RWPE2 (cell line): ENCODE measurements at regions not wholly inside any gene's neighbourhood (a gene's known extent, or its start where the extent isn't known, plus 50 kb on each side); places are given as distances from the start of the nearest gene placed in this dataset.

Experiments
- ATAC-seq: fragments of 200-7000 bp; cut with Tn5 transposase; 3 replicates; pipeline ENCODE4 v1.9.1; 2021; ENCODE audit warnings: low read depth
- DNase-seq: peaks from one replicate; pipeline ENCODE4 v3.0.0-alpha.2; 2020; ENCODE audit warnings: low spot score
- H3K27ac ChIP-seq: fragments of 450-650 bp; 2 replicates; pipeline ENCODE4 v1.5.1; 2017; ENCODE audit warnings: mild to moderate bottlenecking; ENCODE audit not compliant: poor library complexity, severe bottlenecking
- H3K27me3 ChIP-seq: fragments of 250-450 bp; sonication (Bioruptor Pico); 2 replicates; pipeline ENCODE4 v1.5.1; 2021; ENCODE audit warnings: mild to moderate bottlenecking, moderate library complexity; ENCODE audit not compliant: insufficient read depth, poor library complexity, severe bottlenecking
- H3K36me3 ChIP-seq: fragments of 250-450 bp; sonication (Bioruptor Pico); 2 replicates; pipeline ENCODE4 v1.5.1; 2020; ENCODE audit warnings: low read depth, mild to moderate bottlenecking, moderate library complexity
- H3K4me1 ChIP-seq: fragments of 250-450 bp; sonication (Bioruptor Pico); 2 replicates; pipeline ENCODE4 v1.5.1; 2021; ENCODE audit warnings: mild to moderate bottlenecking, moderate library complexity; ENCODE audit not compliant: insufficient read depth, poor library complexity, severe bottlenecking
- H3K4me3 ChIP-seq: fragments of 250-450 bp; sonication (Bioruptor Pico); 2 replicates; pipeline ENCODE4 v1.5.1; 2021; ENCODE audit warnings: mild to moderate bottlenecking, moderate library complexity; ENCODE audit not compliant: severe bottlenecking
- H3K9me3 ChIP-seq: fragments of 250-450 bp; sonication (Bioruptor Pico); 2 replicates; pipeline ENCODE4 v1.5.1; 2021; ENCODE audit warnings: mild to moderate bottlenecking, moderate library complexity; ENCODE audit not compliant: severe bottlenecking
- CTCF ChIP-seq: fragments of 450-650 bp; IDR thresholded peaks from one replicate; pipeline ENCODE4 v1.5.1; 2017; ENCODE audit warnings: mild to moderate bottlenecking, moderate library complexity; ENCODE audit not compliant: poor library complexity, severe bottlenecking

GRCh38 chr5:87785554-87786335 is 373.0 kb upstream of the CCNH start:
- H3K4me1 ChIP-seq, result no peaks in the 10 kb centered on the region
- no peak overlapping the region for H3K4me3 ChIP-seq
- no peaks in the 10 kb centered on the region for H3K36me3 ChIP-seq
- peaks cover 54% of the 10 kb centered on the region for H3K27me3 ChIP-seq
- DNase-seq, result no peak
- H3K27ac ChIP-seq, result no peak overlapping the region
- ATAC-seq, result no peak
- H3K9me3 ChIP-seq, result no peaks in the 10 kb centered on the region
- no peak for TF ChIP-seq CTCF

GRCh38 chr5:87784879-87785495 is 372.3 kb upstream of the CCNH start:
- Histone ChIP-seq H3K4me1 (no peaks in the 10 kb centered on the region), H3K9me3 (no peaks in the 10 kb centered on the region), H3K27me3 (peaks cover 54% of the 10 kb centered on the region), H3K27ac (no peak overlapping the region), H3K36me3 (no peaks in the 10 kb centered on the region), H3K4me3 (no peak overlapping the region)
- no peak for ATAC-seq
- no peak for DNase-seq
- no peak for TF ChIP-seq CTCF

GRCh38 chr5:87784311-87784710 is 371.6 kb upstream of the CCNH start:
- Histone ChIP-seq H3K27me3 (peaks cover 54% of the 10 kb centered on the region), H3K4me3 (no peak overlapping the region), H3K36me3 (no peaks in the 10 kb centered on the region), H3K27ac (no peak overlapping the region), H3K9me3 (no peaks in the 10 kb centered on the region), H3K4me1 (no peaks in the 10 kb centered on the region)
- no peak for ATAC-seq
- TF ChIP-seq CTCF, result no peak
- DNase-seq, result no peak

- ATAC-seq (no peak), DNase-seq (no peak)
- no peak for TF ChIP-seq CTCF
- no peaks in the 10 kb centered on the region for H3K4me1 ChIP-seq
- no peaks in the 10 kb centered on the region for H3K9me3 ChIP-seq
- H3K4me3 ChIP-seq, result no peak overlapping the region
- H3K27ac ChIP-seq, result no peak overlapping the region
- H3K36me3 ChIP-seq, result no peaks in the 10 kb centered on the region
- peaks cover 54% of the 10 kb centered on the region for H3K27me3 ChIP-seq
These were observed 370.2 kb upstream of the CCNH start for GRCh38 chr5:87782916-87783315.

- no peak for TF ChIP-seq CTCF
- DNase-seq (no peak), ATAC-seq (no peak)
- Histone ChIP-seq H3K27me3 (peaks cover 49% of the 10 kb centered on the region), H3K4me3 (no peak overlapping the region), H3K4me1 (no peaks in the 10 kb centered on the region), H3K36me3 (no peaks in the 10 kb centered on the region), H3K9me3 (no peaks in the 10 kb centered on the region), H3K27ac (no peak overlapping the region)
These were observed 369.2 kb upstream of the CCNH start for GRCh38 chr5:87781976-87782375.
